Activated T-helper 1 cell treated with anti-CD3 and anti-CD28 coated beads, Interleukin-12 subunit alpha, Interleukin-12 subunit beta, Interleukin-2, Interleukin-4 antibody, amounts not matched to agents 30 ng/mL and 10 ng/mL and 1 ng/mL, durations not matched to agents 14 hours and 24 hours and 36 hours (primary cell): ENCODE measurements at regions not wholly inside any gene's neighbourhood (a gene's known extent, or its start where the extent isn't known, plus 50 kb on each side); places are given as distances from the start of the nearest gene placed in this dataset.

Experiments used
- DNase-seq: peaks from one replicate; pipeline ENCODE4 v3.0.0; 2021; ENCODE audit warnings: low spot score
- H3K27ac Mint-ChIP-seq: one replicate; pipeline ENCODE4 v1.8.0; 2021; ENCODE audit warnings: mild to moderate bottlenecking, mixed read lengths
- H3K27me3 Mint-ChIP-seq: one replicate; pipeline ENCODE4 v1.8.0; 2022; ENCODE audit warnings: mild to moderate bottlenecking, moderate library complexity, mixed read lengths; ENCODE audit not compliant: insufficient read depth
- H3K36me3 Mint-ChIP-seq: one replicate; pipeline ENCODE4 v1.8.0; 2021; ENCODE audit warnings: low read depth, mixed read lengths
- H3K4me1 Mint-ChIP-seq: one replicate; pipeline ENCODE4 v1.8.0; 2021; ENCODE audit warnings: low read depth, mixed read lengths
- H3K4me3 Mint-ChIP-seq: one replicate; pipeline ENCODE4 v1.8.0; 2021; ENCODE audit warnings: mild to moderate bottlenecking, moderate library complexity, mixed read lengths
- H3K9me3 Mint-ChIP-seq: one replicate; pipeline ENCODE4 v1.8.0; 2021; ENCODE audit warnings: mixed read lengths
- intact Hi-C: fragments of 100-400 bp; cut with micrococcal nuclease; formaldehyde crosslinking; loops from one replicate; pipeline ENCODE4 v1.15.1; 2024

DNA sequence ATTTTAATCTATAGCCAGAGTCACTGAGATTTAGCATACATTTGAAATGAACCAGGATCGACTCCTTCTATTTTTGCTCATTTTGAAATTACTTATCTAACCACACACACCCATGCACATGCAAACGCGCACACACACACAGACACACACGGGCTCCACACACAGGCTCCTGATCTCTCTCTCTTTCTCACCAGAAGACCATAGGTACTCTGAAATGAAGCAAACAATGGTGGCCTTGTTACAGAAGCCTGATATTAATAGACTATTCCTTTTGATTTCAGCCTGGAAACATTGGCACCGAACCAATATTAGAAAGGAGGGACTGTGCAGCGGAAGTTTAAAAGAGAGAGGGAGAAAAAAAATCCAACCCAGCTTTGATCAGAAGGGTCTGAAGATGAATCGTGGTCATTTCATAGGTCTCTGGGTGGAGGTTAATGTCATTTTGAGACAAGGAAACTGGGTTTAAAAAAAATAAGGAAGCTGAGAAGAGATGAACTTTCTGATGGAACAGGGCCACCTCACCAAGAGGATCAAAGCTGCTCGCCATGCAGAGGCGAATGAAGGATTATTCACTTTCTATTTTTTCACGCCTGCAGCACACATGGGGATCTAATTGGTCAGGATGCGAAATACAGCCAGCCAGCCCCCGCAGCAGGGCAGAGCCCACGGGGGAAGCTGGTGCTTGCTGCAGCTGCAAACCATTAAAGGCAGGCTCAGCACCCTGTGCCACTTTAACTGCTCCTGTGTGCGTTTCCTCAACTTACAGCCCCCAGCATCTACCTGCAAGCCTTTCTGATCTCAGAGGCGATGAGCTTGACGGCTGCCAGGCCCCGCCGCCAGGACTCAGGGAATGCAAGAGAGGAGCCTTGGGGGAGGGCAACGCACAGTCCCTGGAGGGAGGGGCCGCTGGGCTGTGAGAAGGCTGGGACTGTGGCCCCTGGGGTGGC, 88.8 kb downstream of the HES1 start:
- H3K27ac Mint-ChIP-seq = no peak overlapping the region
- H3K27me3 Mint-ChIP-seq = peaks cover 43% of the 10 kb centered on the region
- H3K9me3 Mint-ChIP-seq = no peaks in the 10 kb centered on the region
- H3K4me1 Mint-ChIP-seq = peaks cover 16% of the 10 kb centered on the region
- intact Hi-C loops = no loop called here
- peaks cover 7% of the 10 kb centered on the region for H3K36me3 Mint-ChIP-seq
- no peak for DNase-seq
- H3K4me3 Mint-ChIP-seq = no peak overlapping the region

DNA sequence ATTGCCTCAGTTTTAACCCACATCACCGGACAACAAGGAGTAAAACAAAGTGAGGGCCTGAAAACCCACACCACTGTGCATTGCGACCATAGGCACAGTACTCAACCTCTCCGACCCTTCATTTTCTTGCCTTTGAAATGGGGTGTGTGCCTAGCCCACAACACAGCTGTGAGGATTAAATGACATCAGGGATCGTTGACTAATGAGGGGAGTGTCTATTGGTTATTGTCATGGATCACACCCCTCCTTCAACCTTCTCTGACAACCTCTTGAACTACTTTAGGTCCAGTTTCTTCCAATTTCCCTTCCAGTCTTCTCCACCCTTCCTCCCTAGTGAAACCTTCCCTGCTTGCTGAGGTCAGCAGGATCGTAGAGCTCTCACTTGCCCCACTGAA, 89.5 kb downstream of the HES1 start:
- H3K4me1 Mint-ChIP-seq = peaks cover 18% of the 10 kb centered on the region
- H3K4me3 Mint-ChIP-seq = no peak overlapping the region
- peaks cover 7% of the 10 kb centered on the region for H3K36me3 Mint-ChIP-seq
- no peaks in the 10 kb centered on the region for H3K9me3 Mint-ChIP-seq
- DNase-seq = no peak
- H3K27me3 Mint-ChIP-seq = peaks cover 41% of the 10 kb centered on the region
- H3K27ac Mint-ChIP-seq = no peak overlapping the region
- intact Hi-C loops = no loop called here

DNA sequence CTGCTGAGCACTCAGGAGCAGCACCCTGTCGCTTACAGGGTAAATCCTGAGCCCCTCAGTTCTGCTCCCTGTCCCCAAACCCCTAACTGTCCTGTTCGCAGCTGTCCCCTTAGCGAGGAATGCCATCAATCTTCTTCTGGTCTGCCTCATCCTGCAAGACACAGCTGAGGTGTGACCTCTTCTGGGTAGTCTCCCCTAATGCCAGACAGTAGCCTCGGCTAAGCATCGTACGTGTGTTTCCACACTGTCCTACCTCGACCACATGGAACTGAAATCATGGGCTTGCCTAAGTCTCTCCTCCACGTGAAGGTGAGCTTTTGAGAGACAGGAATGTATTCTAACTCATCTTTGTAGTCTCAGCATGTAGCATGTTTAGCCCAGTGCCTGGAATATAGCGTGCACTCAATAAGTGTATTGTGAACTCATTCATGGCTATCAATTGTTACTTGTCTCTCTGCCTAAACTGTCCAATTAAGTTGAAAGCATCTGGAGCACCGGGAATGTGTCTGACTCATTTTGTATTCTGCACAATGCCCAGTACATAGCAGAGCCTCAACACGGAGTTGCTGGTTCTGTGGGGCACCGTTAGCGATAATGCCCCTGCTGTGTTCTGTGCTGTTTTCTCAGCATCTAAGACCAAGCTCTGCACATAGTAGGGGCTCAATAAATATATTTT, 90.2 kb downstream of the HES1 start:
- intact Hi-C loops = no loop called here
- Mint-ChIP-seq H3K9me3 (no peaks in the 10 kb centered on the region), H3K27me3 (peaks cover 39% of the 10 kb centered on the region), H3K4me1 (peaks cover 18% of the 10 kb centered on the region), H3K36me3 (peaks cover 7% of the 10 kb centered on the region), H3K4me3 (no peak overlapping the region), H3K27ac (no peak overlapping the region)
- no peak for DNase-seq

DNA sequence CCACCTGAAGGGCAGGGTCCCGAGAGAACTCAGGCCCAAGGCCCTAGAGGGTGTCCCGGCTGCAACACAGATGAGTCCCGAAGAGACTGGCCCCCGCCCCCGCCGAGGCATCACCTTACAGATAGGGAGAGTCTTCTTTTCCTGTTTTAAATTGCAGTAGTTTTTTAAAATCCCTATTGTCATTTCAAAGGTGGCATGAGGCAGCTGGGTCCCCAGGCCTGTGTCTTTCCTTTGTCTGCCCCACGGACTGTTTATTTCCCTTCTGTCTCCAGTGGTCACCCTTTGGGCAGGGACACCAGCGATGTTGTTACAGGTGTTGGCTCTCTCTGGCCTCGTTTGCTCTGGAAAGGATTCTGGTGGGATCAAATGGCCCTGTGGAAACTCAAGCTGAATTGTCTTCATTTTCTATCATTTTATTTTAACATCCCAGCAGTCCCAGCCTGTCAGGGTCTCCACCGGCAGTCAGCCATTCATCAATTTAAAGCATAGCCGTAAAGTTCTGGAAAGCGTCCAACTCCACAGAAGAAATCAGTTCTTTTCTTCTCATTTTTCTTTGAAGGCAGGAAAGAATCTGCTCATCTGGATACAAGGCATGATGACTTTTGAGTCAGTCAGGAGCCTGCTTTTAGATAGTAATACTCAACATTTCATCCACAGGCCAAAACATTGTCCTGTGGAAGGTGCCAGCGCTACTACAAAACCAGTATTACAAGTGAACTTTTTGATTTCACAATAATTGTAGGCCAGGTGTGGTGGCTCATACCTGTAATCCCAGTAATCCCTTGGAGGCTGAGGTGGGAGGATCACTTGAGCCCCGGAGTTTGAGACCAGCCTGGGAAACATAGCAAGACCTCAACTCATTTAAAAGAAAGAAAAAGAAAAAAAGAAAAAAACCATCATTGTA, 96.2 kb downstream of the HES1 start:
- Mint-ChIP-seq H3K27ac (no peak overlapping the region), H3K36me3 (peaks cover 7% of the 10 kb centered on the region), H3K4me1 (peaks cover 8% of the 10 kb centered on the region), H3K27me3 (peaks cover 14% of the 10 kb centered on the region), H3K4me3 (no peak overlapping the region), H3K9me3 (peaks cover 5% of the 10 kb centered on the region)
- intact Hi-C loops = no loop called here
- no peak for DNase-seq

DNA sequence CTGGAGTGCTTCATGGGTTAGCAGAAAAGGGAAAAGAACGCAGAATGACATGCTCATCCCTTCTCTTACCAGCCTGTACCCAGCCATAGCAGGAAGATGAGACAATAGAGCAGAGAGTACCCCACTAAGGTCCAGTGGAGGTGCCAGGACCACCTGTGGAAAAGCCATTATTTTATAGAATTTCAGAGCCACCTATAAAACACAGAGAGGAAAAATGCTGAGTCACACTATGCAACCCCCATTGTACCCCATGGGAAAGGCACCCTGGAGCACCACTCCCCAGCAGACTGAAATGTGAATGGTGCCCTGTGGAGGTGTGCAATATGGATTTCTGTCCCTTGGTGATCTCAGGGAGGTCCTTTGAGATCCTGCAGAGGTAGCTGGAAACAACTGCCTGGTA, 97.2 kb downstream of the HES1 start:
- Mint-ChIP-seq H3K27me3 (peaks cover 20% of the 10 kb centered on the region), H3K36me3 (peaks cover 12% of the 10 kb centered on the region), H3K4me1 (peaks cover 14% of the 10 kb centered on the region), H3K27ac (no peak overlapping the region), H3K9me3 (peaks cover 12% of the 10 kb centered on the region), H3K4me3 (no peak overlapping the region)
- no peak for DNase-seq
- intact Hi-C loops = no loop called here

DNA sequence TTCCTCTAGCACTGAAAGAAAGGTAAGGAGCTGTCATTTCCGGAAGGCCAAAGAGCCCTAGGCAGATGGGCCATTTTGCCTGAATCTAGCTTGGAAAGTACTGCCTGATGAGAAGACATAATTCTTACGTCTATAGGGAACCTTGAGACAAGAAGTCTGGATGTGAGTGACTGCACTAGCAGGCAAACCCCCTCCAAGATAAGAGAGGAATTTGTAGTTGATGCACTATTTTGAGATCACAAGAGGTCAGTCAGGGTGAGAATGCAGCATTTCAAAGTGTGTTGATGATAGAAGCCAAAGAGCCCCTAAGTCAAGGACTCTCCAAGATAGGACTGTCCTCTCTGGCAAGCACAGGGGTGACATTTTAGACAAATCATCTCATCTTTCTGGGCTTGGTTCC, 99.2 kb downstream of the HES1 start:
- intact Hi-C loops = no loop called here
- H3K9me3 Mint-ChIP-seq = peaks cover 12% of the 10 kb centered on the region
- no peak for DNase-seq
- H3K36me3 Mint-ChIP-seq = peaks cover 12% of the 10 kb centered on the region
- no peak overlapping the region for H3K27ac Mint-ChIP-seq
- peaks cover 6% of the 10 kb centered on the region for H3K4me1 Mint-ChIP-seq
- no peak overlapping the region for H3K4me3 Mint-ChIP-seq
- H3K27me3 Mint-ChIP-seq = peaks cover 14% of the 10 kb centered on the region

DNA sequence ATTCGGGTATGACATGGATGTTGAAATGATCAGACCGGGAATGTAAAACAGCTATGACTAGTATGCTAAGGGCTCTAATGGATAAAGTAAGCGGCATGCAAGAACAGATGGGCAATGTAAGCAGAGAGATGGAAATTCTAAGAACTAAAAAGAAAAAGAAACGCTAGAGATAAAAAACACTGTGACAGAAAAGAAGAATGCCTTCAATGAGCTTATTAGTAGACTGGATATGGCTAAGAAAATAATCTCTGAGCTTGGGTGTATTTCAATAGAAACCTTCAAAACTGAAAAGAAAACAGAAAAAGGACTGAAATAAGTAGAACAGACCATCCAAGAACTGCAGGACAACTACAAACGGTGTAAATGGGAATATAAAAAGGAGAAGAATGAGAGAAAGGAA, 101.2 kb downstream of the HES1 start:
- intact Hi-C loops = no loop called here
- Mint-ChIP-seq H3K27ac (no peak overlapping the region), H3K36me3 (peaks cover 10% of the 10 kb centered on the region), H3K9me3 (peaks cover 12% of the 10 kb centered on the region), H3K27me3 (peaks cover 15% of the 10 kb centered on the region), H3K4me1 (peaks cover 6% of the 10 kb centered on the region), H3K4me3 (no peak overlapping the region)
- no peak for DNase-seq

DNA sequence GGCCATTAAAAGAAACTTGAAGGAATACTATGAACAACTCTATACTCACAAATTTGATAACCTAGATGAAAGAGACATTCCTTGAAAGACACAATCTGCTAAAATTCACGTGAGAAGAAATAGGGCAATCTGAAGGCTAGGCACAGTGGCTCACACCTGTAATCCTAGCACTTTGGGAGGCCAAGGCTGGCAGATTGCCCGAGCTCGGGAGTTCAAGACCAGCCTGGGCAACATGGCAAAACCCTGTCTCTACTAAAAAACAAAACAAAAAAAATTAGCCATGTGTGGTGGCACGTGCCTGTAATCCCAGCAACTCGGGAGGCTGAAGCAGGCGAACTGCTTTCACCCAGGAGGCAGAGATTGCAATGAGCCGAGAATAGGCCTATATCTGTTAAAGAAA, 104.8 kb downstream of the HES1 start:
- no peak overlapping the region for H3K4me3 Mint-ChIP-seq
- H3K27me3 Mint-ChIP-seq = peaks cover 26% of the 10 kb centered on the region
- intact Hi-C loops = no loop called here
- peaks cover 12% of the 10 kb centered on the region for H3K9me3 Mint-ChIP-seq
- peaks cover 9% of the 10 kb centered on the region for H3K36me3 Mint-ChIP-seq
- DNase-seq = no peak
- H3K4me1 Mint-ChIP-seq = peaks cover 6% of the 10 kb centered on the region
- H3K27ac Mint-ChIP-seq = no peak overlapping the region

DNA sequence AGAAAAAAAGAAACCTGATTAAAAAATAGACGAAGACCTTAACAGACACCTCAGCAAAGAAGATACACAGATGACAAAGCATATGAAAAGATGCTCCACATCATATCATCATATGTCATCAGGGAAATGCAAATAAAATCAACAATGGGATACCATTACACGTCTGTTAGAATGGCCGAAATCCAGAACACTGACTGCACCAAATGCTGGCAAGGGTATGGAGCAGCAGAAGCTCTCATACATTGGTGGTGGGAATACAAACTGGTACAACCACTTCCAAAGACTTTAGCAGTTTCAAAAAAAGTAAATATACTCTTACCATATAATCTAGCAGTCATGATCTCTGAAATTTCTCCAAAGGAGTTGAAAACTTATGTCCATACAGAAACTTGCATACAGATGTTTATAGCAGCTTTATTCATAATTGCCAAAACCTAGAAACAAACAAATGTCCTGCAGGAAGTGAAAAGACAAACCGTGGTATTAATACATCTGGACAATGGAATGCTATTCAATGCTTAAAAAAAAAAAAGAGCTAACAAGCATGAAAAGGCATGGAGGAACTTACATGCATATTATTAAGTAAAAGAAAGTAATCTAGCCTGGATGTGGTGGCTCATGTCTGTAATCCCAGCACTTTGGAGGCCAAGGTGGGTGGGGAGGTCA, 107.4 kb downstream of the HES1 start:
- Mint-ChIP-seq H3K4me1 (no peaks in the 10 kb centered on the region), H3K4me3 (no peak overlapping the region), H3K36me3 (no peaks in the 10 kb centered on the region), H3K9me3 (no peaks in the 10 kb centered on the region), H3K27ac (no peak overlapping the region), H3K27me3 (peaks cover 16% of the 10 kb centered on the region)
- no peak for DNase-seq
- intact Hi-C loops = no loop called here

DNA sequence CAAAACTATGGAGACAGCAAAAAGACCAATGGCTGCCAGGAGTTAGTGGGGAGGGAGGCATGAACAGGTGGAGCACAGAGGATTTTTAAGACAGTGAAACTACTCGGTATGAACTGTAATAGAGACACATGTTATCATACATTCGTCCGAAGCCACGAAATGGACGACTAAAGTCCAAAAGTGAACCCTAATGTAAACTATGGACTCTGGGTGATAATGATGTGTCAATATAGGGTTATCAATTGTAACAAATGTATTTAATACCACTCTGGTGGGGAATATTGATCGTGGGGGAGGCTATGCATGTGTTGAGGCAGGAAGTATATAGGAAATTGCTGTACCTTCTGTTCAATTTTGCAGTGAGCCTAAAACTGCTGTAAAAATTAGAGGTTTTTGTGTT, 107.0 kb downstream of the CPN2 start:
- no peak overlapping the region for H3K4me3 Mint-ChIP-seq
- H3K4me1 Mint-ChIP-seq = no peaks in the 10 kb centered on the region
- DNase-seq = no peak
- intact Hi-C loops = no loop called here
- H3K36me3 Mint-ChIP-seq = no peaks in the 10 kb centered on the region
- no peaks in the 10 kb centered on the region for H3K9me3 Mint-ChIP-seq
- no peak overlapping the region for H3K27ac Mint-ChIP-seq
- H3K27me3 Mint-ChIP-seq = peaks cover 16% of the 10 kb centered on the region

DNA sequence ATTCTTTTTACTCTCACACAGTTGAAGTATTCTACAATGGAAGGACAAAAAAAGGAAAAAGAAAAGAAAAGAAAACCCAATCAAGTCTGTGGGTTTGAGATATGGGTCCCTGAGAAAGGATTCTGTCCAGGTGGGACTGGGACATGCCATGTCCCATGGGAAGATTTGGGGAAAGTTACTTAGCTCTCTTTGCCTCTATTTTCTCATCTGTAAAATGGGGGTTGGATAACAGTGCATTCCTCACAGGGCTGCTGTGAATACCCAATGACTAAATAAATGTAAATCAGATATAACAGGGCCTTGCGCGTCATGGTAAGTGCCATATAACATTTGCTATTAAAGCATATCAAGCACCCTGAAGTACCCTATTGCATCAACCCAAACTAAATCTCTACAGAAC, 105.7 kb downstream of the CPN2 start:
- Mint-ChIP-seq H3K4me3 (no peak overlapping the region), H3K9me3 (no peaks in the 10 kb centered on the region), H3K4me1 (no peaks in the 10 kb centered on the region), H3K36me3 (no peaks in the 10 kb centered on the region), H3K27ac (no peak overlapping the region), H3K27me3 (peaks cover 16% of the 10 kb centered on the region)
- intact Hi-C loops = no loop called here
- DNase-seq = no peak

DNA sequence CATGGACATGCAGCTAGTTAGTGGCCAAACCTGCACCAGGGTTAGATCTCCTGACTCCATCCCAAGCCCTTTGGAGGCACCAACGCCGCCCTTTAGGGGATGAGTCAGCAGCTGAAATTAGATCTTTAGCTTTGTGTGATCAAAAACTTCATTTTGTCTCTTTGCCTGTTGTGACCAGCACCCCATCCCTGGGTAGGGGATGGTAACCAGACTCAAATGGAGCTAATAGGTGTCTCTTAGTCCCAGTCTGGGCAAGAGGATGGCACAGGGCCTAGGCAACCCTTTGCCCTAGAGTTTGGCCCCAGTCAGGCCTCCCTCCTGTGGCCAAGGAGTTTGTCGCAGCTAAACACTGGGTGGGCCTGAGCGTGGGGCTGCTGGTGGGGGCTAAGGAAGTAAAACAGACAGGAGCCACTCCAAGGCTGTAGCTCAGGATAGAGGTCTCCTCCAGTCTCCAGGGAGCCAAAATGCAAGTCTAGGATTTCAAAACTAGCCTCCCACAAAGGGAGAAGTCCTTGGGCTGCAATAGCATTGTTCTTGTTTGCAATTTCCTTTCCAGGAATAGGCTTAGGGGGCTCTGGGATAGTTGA, 105.1 kb downstream of the CPN2 start:
- DNase-seq = no peak
- no peak overlapping the region for H3K4me3 Mint-ChIP-seq
- no peaks in the 10 kb centered on the region for H3K36me3 Mint-ChIP-seq
- intact Hi-C loops = no loop called here
- H3K27me3 Mint-ChIP-seq = peaks cover 16% of the 10 kb centered on the region
- H3K9me3 Mint-ChIP-seq = no peaks in the 10 kb centered on the region
- H3K4me1 Mint-ChIP-seq = no peaks in the 10 kb centered on the region
- no peak overlapping the region for H3K27ac Mint-ChIP-seq
